Esophagus squamous epithelium (tissue), 4 donors: ENCODE measurements at regions not wholly inside any gene's neighbourhood (a gene's known extent, or its start where the extent isn't known, plus 50 kb on each side); places are given as distances from the start of the nearest gene placed in this dataset.

Experiments
- POLR2A ChIP-seq, 4 donors: fragments of 450-650 bp; IDR thresholded peaks; one replicate each; pipeline ENCODE4 v1.6.1; 2017; ENCODE audit warnings: antibody characterized with exemption in 4 of 4, mild to moderate bottlenecking in 4 of 4, moderate library complexity in 3 of 4
- TF ChIP-seq, protein P1 (sequence below), 6 experiments: fragments of 450-650 bp in 4 of 6; fragments of 200-600 bp in 2 of 6; sonication (generic) in 2 of 6; IDR thresholded peaks; one replicate each; pipeline ENCODE4 v1.5.1; 2016 to 2019; ENCODE audit warnings: antibody characterized with exemption in 6 of 6, mild to moderate bottlenecking in 4 of 6, moderate library complexity in 4 of 6

DNA sequence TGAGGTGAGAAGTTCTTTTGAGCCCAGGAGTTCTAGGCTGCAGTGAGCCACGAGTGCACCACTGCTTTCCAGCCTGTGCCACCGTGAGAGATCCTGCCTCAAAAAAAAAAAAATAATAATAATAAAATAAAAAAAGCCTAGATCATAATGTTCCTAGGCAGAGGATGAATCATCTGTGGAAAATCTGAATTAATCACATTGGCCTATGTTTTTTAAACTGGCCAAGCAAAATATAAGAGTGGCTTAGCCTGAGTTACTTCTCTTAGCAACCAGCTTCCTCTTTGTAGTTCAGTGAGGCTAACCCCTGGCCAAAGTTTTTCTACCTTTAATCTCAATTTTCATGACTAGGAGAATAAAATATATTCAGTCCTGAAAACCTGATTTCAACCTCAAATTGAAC lies 614.6 kb downstream of the PPP4R3C start:
- TF ChIP-seq, protein P1, sequence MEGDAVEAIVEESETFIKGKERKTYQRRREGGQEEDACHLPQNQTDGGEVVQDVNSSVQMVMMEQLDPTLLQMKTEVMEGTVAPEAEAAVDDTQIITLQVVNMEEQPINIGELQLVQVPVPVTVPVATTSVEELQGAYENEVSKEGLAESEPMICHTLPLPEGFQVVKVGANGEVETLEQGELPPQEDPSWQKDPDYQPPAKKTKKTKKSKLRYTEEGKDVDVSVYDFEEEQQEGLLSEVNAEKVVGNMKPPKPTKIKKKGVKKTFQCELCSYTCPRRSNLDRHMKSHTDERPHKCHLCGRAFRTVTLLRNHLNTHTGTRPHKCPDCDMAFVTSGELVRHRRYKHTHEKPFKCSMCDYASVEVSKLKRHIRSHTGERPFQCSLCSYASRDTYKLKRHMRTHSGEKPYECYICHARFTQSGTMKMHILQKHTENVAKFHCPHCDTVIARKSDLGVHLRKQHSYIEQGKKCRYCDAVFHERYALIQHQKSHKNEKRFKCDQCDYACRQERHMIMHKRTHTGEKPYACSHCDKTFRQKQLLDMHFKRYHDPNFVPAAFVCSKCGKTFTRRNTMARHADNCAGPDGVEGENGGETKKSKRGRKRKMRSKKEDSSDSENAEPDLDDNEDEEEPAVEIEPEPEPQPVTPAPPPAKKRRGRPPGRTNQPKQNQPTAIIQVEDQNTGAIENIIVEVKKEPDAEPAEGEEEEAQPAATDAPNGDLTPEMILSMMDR (IDR thresholded peaks at IDR 0.05): no peak
- TF ChIP-seq POLR2A (IDR thresholded peaks at IDR 0.05): no peak
